LNCAP (cell line): ENCODE measurements at regions not wholly inside any gene's neighbourhood (a gene's known extent, or its start where the extent isn't known, plus 50 kb on each side); places are given as distances from the start of the nearest gene placed in this dataset.

ENCODE experiments used
- TF ChIP-seq, protein P1 (sequence below): fragments of 450-650 bp; IDR thresholded peaks from 2 replicates; pipeline ENCODE4 v1.5.1; 2017; ENCODE audit warnings: mild to moderate bottlenecking

DNA sequence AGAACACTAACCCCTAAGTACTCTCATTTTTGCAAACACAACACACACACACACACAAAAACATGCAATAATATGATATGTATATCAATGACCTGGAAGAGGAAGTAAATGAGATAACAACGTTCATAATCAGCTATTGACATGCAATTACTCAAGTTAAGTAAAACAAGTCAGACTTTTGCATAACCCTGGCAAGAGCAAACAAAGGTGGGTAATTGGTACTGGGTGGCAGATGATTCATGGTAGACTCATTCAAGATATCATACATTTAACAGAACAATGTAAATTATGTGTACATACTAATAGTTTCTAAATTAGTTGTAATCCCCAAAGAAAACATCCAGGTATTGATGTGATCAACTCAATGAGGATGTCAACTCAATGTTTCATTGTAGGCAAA, 508.8 kb downstream of the DACH1 start:
- TF ChIP-seq, protein P1, sequence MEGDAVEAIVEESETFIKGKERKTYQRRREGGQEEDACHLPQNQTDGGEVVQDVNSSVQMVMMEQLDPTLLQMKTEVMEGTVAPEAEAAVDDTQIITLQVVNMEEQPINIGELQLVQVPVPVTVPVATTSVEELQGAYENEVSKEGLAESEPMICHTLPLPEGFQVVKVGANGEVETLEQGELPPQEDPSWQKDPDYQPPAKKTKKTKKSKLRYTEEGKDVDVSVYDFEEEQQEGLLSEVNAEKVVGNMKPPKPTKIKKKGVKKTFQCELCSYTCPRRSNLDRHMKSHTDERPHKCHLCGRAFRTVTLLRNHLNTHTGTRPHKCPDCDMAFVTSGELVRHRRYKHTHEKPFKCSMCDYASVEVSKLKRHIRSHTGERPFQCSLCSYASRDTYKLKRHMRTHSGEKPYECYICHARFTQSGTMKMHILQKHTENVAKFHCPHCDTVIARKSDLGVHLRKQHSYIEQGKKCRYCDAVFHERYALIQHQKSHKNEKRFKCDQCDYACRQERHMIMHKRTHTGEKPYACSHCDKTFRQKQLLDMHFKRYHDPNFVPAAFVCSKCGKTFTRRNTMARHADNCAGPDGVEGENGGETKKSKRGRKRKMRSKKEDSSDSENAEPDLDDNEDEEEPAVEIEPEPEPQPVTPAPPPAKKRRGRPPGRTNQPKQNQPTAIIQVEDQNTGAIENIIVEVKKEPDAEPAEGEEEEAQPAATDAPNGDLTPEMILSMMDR, result no peak

DNA sequence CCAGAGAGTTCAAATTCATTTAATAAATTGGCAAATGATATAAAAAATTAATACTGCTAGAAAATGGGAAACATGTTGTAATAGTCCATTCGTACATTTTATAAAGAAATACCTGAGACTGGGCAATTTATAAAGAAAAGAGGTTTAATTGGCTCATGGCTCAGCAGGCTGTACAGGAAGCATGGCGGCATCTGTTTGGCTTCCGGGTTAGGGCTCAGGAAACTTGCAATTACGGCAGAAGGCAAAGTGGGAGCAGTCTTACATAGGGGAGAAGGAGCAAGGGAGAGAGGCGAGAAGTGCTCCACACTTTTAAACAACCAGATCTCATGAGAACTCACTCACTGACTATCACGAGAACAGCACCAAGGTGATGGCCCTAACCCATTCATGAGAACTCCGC, 512.0 kb downstream of the DACH1 start:
- TF ChIP-seq, protein P1, result no peak

- TF ChIP-seq, protein P1, result no peak
These were observed 516.1 kb downstream of the DACH1 start for GRCh38 chr13:71350886-71351285.

- TF ChIP-seq, protein P1, result no peak
These were observed 527.3 kb downstream of the DACH1 start for GRCh38 chr13:71339736-71340135.

- TF ChIP-seq, protein P1, result no peak
These were observed 528.0 kb downstream of the DACH1 start for GRCh38 chr13:71339005-71339404.

DNA sequence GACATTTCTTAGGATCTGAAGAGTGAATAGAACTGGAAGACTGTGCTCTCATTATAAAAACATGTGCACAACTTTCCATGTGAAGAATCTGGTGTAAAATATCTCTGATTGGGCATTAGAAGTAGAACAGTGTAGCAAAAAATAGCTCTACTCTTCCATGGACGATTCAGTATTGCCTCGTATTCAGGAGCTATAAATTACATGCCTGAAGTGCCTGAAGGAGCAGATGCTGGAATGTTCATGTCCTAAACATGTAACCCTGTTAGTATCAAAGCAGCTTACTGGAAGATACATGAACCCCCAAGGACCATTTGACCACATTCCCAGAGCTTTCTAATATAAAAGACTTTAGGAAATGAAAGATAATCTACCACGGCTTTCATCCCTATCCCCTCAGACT, 528.9 kb downstream of the DACH1 start:
- TF ChIP-seq, protein P1, result no peak

GRCh38 chr13:71327266-71327665, 539.7 kb downstream of the DACH1 start:
- TF ChIP-seq, protein P1, result no peak

GRCh38 chr13:71325556-71325955, 541.4 kb downstream of the DACH1 start:
- TF ChIP-seq, protein P1, result no peak
